ENCODE measurements at regions not wholly inside any gene's neighbourhood (a gene's known extent, or its start where the extent isn't known, plus 50 kb on each side); places are given as distances from the start of the nearest gene placed in this dataset.

DNA sequence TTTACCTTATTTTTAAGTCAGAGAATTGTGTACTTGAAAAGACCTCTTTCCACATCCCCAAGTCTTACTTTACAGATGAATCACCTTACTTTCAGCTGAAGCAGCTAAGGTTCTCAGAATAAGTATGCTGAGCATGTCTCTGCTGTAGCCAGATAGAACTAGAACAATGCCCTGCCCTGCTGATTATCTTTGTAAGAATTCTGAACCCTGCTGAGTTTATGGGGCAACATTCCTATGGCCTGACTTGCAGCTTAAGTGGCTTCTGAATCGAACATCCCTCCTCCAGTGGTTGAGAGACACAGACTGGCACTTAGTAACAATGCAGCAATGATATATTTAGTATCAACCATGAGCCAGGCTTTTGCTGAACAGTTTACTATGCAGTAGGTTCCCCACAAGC, 592.0 kb upstream of the WWC1 start:
- TF ChIP-seq EZH2 (IDR thresholded peaks at IDR 0.05; ENCODE audit: borderline replicate concordance, insufficient read depth, low read depth, low read length, poor library complexity, severe bottlenecking): no peak
- TF ChIP-seq, protein P1, sequence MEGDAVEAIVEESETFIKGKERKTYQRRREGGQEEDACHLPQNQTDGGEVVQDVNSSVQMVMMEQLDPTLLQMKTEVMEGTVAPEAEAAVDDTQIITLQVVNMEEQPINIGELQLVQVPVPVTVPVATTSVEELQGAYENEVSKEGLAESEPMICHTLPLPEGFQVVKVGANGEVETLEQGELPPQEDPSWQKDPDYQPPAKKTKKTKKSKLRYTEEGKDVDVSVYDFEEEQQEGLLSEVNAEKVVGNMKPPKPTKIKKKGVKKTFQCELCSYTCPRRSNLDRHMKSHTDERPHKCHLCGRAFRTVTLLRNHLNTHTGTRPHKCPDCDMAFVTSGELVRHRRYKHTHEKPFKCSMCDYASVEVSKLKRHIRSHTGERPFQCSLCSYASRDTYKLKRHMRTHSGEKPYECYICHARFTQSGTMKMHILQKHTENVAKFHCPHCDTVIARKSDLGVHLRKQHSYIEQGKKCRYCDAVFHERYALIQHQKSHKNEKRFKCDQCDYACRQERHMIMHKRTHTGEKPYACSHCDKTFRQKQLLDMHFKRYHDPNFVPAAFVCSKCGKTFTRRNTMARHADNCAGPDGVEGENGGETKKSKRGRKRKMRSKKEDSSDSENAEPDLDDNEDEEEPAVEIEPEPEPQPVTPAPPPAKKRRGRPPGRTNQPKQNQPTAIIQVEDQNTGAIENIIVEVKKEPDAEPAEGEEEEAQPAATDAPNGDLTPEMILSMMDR (IDR thresholded peaks at IDR 0.05): no peak
